ENCODE measurements at regions not wholly inside any gene's neighbourhood (a gene's known extent, or its start where the extent isn't known, plus 50 kb on each side); places are given as distances from the start of the nearest gene placed in this dataset.

GRCh38 chr20:60947819-60948218 lies 304.2 kb upstream of the CDH4 start:
- no peak for DNase-seq

- no peak for DNase-seq
These were observed 303.8 kb upstream of the CDH4 start for GRCh38 chr20:60948224-60948623.

GRCh38 chr20:60950561-60950960 lies 301.5 kb upstream of the CDH4 start:
- no peak for DNase-seq

DNA sequence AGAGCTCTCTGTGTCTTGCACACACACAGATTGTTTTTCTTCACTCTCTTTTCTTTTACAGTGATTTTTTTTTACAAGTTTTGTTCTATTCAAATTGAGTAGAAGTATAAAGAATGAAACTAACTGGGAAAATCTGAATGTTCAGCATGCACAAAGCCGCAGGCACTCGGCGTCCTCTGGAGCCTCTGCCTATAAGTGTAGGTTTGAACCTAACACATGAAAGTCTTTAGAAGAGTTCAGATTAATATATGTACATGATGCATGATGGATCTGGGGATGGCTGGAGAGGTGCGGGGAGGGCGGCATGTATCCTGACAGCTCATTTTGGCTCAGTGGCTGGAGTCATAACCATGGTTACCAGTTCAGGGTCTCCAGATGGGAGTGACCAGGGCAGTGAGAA lies 301.1 kb upstream of the CDH4 start:
- DNase-seq = no peak

DNA sequence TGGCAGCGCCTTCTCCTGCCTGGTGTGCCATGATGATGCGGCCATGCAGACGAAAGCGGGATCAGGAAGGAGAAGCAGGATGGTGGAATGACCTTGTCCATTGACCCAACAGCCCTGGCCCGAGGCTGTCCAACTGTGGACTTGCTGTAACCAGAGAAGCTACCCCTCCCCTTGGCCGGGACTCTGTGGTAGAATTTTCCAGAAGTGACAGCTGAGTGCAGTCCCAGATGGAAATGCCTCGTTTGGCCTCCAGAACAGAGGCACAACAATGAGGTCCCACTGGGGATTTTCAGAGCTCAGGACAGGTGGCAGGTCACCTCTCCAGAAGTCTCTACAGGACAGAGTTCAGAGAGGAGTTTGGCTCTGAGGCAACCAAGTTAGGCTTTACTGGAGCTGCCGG lies 299.2 kb upstream of the CDH4 start:
- no peak for DNase-seq

GRCh38 chr20:60953321-60953720 lies 298.7 kb upstream of the CDH4 start:
- no peak for DNase-seq

DNA sequence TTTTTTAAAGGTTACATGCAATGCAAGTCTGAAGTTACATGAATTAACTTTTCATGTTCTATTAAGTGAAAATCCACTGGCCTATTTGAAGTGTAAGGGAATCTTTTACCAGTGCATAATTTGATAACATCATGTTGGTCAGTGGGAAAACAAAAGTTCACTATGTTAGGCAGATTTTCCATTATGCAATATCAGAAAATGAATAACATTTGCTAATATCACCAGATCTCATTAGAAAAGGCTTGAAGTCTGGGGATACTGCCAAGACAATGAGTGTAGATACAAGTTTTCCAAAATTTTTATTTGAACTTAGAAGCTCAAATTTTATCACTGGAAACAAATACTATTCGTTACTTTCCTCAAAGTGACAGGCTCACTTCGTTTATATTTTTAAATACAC lies 296.4 kb upstream of the CDH4 start:
- no peak for DNase-seq

DNA sequence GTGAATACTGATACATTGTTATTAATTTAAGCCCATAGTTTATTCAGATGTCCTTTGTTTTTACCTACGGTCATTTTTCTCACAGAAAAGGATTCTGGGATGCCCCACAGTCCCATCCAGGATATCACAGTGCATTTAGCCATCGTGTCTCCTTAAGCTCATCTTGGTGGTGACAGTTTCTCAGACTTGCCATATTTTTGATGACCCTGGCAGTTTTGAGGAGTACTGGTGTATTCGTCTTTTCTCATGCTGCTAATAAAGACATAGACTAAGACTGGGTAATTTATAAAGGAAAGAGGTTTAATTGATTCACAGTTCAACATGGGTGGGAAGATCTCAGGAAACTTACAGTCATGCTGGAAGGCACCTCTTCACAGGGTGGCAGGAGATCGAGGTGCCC lies 295.9 kb upstream of the CDH4 start:
- no peak for DNase-seq

DNA sequence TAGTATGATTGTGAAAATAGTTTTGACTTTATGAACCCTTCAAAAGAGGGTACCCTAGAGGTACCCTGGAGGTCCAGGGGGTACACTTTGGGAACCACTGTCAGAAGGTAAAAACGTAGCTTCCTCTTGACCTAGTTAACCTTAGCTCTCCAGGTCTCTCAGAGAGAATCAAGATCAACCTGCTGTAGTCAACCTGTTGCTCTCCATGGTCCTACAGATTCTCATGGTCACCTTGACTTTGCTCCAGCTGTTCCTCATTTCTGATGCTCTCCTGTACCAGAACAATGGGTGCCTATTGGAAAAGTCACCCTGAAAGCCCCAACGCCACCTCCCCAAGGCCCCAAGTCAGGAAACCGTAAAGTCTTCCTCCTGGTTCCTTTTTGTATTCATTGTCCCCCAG lies 294.4 kb upstream of the CDH4 start:
- DNase-seq = no peak

DNA sequence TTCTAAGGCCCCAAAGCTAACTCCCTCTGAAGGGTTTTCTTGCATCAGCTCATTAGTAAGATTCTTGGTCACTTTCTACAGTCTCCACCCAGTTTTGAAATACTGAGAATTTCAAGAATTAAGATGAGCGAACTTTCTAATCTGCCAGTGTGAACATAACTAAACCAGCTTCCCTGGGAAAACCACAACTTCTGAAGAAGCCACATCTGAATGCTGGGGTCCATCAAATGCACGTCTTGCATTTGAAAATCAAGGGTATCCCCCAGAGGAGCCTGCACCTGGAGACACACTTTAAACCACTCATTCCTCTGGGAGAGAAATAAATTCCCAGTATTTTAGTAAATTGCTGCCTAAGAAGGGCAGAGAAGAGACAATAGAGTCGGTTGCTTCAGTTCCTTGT lies 292.1 kb upstream of the CDH4 start:
- no peak for DNase-seq

DNA sequence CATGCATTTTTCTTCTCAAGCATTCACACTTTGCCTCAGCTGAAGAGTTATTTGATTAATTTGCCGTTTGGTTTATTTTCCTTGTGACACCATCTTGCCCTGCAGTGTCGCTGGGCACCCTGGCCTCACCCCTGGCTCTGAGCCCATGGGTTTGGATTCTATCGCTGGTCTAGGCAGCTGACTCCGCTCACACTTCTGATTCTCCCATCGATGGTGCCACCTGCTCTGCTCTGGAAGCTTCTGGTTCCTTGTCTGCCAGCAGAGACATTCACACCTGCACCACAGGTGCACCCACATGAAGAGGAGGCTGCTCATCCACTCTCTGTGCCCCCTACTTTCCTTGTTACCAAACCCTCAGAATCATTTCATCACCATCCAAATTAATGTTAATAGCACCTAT lies 291.6 kb upstream of the CDH4 start:
- no peak for DNase-seq

DNA sequence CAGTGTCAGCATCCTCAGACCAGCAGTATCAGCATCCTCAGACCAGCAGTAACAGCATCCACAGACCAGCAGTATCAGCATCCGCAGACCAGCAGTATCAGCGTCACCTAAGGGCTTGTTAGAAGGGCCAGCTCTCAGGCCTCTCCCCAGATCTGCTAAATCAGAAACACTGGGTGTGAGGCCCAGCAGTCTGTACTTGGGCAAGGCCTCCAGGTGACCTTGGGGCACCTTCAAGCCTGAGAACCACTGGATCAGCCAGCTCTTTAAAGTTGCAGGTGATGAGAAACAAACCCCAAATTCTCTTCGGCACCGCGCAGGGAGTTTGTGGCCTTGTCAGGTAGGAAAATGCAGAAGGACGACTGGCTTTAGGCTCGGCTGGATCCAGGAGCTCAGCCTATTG lies 290.5 kb upstream of the CDH4 start:
- no peak for DNase-seq

DNA sequence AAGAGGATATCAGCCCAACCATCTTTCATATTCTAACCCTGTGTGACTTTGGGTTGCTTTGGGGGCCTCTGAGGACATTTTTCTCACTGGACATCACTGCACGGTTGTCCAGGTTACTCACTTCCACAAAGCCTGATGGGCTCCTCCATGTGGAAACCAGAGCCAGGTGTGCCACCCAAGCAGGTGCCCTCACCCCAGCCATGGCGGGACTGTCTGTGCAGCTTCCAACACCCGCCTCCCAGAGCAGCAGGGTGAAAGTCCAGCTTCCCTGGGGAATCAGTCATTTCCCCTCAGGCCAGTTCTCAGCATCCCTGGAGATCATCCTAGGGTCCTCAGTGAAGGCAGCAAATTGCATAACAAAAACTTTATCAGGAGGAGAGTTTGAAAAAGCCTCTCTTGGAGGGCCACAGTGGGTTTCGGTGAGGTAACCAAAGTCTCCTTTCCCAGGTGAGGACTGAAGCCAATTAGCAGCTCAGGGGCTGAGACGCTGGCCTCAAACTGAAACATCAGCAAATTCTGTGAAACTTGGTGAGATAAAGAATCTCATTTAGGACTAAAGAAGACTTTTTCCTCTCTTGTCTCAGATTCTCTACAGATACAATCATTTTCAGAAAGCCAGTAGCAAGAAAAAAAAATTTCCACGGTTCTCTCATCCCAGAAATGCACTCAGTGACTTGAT lies 289.6 kb upstream of the CDH4 start:
- DNase-seq = no peak

- no peak for DNase-seq
These were observed 288.9 kb upstream of the CDH4 start for GRCh38 chr20:60963146-60963545.

DNA sequence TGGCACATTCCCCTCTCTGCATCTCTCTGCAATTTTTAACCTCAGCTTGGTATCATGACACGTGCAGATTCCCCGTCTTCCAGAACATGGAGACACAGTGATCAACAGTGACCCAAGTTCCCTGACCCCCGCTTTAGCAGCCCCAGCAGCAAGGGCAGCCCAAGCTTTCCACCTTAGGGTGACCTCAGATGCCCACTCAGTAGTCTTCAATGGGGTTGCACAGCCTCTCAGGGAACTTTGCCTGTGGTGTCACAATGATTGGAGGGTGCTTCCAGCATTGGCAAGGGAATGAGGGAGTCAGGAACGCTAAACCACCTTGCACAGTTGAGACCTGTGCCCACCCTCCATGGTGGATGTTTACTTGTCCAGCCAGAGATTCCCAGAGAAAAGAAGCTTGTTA lies 287.1 kb upstream of the CDH4 start:
- DNase-seq = no peak

GRCh38 chr20:60966031-60966430 lies 286.0 kb upstream of the CDH4 start:
- DNase-seq = no peak

GRCh38 chr20:60966766-60967165 lies 285.3 kb upstream of the CDH4 start:
- no peak for DNase-seq

DNA sequence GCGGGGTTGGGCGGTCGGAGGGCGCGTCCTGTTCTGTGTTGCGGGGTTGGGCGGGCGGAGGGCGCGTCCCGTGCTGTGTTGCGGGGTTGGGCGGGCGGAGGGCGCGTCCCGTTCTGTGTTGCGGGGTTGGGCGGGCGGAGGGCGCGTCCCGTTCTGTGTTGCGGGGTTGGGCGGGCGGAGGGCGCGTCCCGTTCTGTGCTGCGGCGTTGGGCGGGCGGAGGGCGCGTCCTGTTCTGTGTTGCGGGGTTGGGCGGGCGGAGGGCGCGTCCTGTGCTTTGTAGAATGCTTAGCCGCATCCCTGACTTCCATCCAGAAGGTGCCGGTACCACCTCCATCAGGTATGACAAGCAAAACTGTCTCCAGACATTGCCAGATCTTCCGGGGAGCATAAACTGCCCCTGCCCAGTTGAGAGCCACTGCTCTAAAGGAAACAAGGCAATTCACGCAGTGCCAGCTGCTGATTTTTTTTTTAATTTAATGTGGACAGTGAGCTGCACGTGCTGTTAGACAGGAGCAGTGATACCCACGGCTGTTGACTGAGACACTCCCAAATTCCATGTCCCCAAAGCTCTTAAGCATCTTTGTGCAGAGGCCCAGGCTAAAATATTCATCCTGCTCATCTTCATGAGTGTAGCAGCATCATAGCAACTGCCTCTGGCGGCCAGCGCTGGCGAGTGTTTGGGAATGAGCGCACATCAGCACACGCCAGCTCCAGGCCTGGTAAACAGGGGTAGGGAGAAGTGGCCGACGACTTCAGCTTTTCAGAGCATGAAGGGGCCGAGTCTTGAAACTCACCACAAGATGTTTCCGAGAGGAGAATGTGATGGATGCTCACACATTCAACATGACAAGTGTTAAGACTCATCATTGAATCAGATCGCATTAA lies 284.4 kb upstream of the CDH4 start:
- DNase-seq = no peak

DNA sequence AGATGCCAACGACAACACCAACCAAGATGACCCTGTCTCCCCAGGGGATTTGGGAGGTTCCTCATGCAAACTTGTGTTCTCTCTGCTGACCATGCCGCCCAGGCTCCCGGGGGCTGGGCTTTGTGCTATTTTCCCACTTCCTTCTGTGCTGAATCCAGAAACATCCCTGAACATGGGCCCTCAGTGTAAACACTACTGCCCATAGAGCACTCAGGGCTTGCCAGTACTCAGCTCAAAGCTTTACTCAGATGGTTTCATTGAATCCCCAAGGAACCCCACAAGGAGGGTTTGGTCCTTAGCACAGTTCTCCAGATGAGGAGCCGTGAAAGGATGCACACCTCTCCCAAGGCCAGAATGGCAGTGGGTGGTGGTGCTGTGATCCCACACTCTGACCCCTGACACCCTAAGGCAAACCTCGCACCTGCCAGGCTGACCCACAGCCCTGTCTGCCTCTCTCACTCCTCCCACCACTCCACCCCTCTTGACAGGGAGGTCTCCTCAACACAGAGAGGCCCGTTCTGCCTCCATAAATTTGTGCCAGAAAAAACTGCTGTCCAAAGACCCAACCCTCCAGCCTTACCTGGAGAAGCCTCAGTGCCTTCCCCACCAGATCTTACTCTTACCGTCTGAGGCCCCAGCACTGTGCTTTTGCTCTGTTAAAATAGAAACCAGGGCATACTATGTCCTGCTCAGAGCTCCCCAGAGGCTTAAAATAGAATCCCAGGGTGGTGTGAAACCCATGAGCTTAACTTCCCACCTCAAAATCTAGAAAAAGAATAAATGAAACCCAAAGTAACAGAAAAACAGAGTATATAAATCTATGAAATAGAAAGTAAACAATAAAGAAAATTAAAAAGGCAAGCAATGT lies 283.0 kb upstream of the CDH4 start:
- no peak for DNase-seq

DNA sequence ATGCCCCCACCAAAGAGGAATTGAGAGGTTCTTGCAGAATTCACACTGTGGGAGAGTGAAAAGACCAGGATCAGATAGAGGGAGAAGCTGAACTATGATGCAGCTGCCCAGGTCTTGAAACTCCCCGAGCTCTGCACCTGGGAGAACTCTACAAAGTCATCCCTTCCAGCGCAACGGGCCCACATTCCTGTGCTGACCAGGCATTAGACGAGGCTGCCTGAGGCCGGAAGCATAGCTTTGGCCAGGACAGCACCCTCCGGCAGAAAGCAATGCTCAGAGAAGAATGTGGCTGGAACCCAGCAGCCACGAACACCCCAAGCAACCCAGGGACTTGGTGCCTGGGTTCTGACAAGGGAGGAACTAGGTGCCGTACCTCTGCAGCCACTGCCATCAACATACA lies 281.5 kb upstream of the CDH4 start:
- DNase-seq = no peak

DNA sequence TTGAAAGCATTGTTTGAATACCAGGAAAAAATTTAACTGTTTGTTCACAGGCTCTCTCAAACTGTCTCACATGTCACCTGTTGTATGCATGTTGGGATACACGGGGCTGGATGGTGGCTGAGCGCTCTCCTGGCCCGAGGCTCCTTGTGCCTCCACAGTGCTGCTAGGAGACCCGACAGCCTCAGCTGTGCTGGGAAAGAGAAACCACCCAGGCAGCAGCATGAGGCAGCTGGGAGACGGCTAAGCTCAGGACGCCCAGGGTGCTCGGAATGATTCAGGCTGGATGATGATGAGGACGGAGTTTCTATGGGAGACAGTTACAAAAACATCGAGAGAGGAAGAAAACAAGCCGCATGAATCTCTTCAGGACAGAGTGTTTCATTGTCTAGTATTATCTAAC lies 278.0 kb upstream of the CDH4 start:
- DNase-seq = no peak

GRCh38 chr20:60974441-60974945 lies 277.6 kb upstream of the CDH4 start:
- no peak for DNase-seq

- DNase-seq = no peak
These were observed 275.9 kb upstream of the CDH4 start for GRCh38 chr20:60976139-60976538.

Data from stimulated activated CD4-positive, alpha-beta T cell treated with anti-CD3 and anti-CD28 coated beads, Interleukin-1b, Interleukin-23, amount 100 ng/mL, for 48 hours (primary cell).